LNCAP (cell line): ENCODE measurements at regions not wholly inside any gene's neighbourhood (a gene's known extent, or its start where the extent isn't known, plus 50 kb on each side); places are given as distances from the start of the nearest gene placed in this dataset.

Experiments
- CTCF ChIP-seq: fragments of 450-650 bp; IDR thresholded peaks from 2 replicates; pipeline ENCODE4 v1.5.1; 2017; ENCODE audit warnings: mild to moderate bottlenecking

- no peak for TF ChIP-seq CTCF
Measured at GRCh38 chr14:42335918-42336317, 729.2 kb downstream of the LRFN5 start.

GRCh38 chr14:42334931-42335330, 728.3 kb downstream of the LRFN5 start:
- no peak for TF ChIP-seq CTCF

GRCh38 chr14:42323426-42323825, 716.8 kb downstream of the LRFN5 start:
- TF ChIP-seq CTCF, result no peak

GRCh38 chr14:42322531-42323284, 716.0 kb downstream of the LRFN5 start:
- TF ChIP-seq CTCF, result no peak

GRCh38 chr14:42319996-42320395, 713.3 kb downstream of the LRFN5 start:
- no peak for TF ChIP-seq CTCF

GRCh38 chr14:42316693-42317092, 710.0 kb downstream of the LRFN5 start:
- no peak for TF ChIP-seq CTCF

- no peak for TF ChIP-seq CTCF
Measured at GRCh38 chr14:42311876-42312275, 705.2 kb downstream of the LRFN5 start.
